GM21723 (cell line): ENCODE measurements at regions not wholly inside any gene's neighbourhood (a gene's known extent, or its start where the extent isn't known, plus 50 kb on each side); places are given as distances from the start of the nearest gene placed in this dataset.
"Not testable (repeated sequence)": the region's sequence is repeated elsewhere in the genome, so short reads cannot be mapped to it uniquely, and the experiment has no call there.

Experiments used
- ATAC-seq: cut with Tn5 transposase; IDR thresholded peaks from one replicate; pipeline ENCODE4 v1.9.1; 2021; ENCODE audit warnings: mild to moderate bottlenecking, moderate library complexity; ENCODE audit not compliant: unreplicated experiment

DNA sequence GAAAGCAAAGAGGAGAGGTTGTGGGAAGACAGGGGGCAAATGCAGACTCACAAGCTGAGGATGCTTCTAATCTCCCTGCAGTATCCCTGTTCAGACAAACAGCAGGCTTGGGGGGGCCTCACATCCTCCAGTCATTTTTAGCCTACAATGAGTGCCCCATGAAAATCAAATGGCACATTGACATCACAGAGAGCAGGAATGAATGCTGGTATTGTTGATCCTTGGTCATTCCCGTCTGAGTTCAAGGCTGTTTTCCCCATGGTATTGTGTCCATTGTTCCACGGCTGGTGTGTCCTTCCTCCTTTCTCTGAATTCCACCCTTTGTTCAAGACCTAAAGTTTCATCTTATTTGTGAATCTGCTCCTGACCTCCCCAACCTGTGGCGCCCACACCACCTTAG, 545.6 kb downstream of the AJAP1 start:
- ATAC-seq, result no peak

DNA sequence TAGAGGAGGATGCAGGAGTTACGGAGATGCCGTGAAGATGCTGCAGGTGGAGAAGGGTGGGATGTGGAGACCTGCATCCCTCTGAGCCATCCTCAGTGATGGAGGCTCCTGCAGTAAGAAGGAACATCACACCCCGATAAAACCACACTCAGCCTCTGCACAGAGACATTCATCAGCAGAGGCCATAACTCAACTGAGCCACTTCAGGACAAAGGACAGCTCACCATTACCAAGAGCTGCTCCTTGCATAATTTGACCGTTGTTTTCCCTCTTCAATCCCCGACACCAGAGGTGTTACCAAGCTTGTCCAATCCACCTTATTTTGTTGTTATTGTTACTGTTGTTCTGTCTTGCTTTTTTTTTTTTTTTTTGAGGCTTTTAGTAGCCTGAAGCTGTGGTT, 543.9 kb downstream of the AJAP1 start:
- no peak for ATAC-seq

DNA sequence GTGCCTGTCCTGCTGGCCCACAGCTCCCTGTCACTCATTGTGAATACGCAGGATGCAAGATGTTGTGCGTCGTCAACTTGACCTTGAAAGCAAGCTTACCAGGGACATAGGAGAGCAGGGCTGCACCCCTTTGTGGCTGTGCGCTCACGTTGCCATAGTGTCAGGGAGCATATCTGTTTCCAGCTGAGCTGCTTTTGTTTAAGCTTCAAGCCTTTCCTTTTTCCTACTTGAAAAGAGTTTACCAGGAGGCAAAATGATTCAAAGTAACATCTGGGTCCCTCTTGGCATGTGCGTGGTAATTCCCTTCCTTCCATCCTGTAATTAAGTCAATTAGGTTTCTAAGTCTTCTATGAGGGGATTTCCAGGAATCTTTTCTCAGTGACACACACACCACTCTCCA, 537.1 kb downstream of the AJAP1 start:
- ATAC-seq, result no peak

DNA sequence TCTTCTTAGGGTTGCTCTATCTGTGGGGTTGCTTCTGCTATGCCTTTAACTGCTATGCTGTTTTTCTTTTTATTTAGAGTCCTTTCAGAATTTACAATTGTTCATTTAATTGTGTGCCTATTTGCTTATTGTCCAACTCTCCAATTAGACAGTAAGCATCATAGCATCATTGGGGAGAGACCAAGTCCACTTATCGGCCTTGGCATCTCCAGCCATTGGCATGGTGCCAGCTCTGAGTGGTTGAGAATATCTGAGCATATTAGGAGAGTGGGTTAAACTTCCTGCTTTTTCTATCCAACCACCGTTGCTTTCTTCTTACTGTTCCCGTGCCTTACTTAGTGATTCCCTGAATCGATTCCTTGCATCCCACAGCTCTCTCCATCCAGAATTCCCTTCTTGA, 535.0 kb downstream of the AJAP1 start:
- no peak for ATAC-seq

DNA sequence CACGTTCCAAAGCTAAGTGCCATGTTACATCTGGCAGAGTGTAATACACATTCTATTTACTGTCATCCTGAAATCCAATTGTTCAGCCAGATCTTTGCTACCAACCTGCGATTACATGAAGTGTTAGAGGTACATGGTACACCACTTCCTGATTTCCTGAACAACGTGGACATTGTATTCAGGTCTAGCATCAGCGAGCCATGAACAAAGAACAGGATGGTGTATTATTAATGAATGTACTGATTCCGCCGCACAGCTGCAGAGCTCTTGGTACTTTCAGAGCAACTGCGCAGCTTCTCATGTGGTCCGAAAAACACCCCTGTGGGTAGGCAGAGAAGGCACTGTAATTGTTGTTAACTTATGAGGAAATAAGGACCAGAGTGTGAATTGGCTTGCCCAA, 511.4 kb downstream of the AJAP1 start:
- no peak for ATAC-seq

DNA sequence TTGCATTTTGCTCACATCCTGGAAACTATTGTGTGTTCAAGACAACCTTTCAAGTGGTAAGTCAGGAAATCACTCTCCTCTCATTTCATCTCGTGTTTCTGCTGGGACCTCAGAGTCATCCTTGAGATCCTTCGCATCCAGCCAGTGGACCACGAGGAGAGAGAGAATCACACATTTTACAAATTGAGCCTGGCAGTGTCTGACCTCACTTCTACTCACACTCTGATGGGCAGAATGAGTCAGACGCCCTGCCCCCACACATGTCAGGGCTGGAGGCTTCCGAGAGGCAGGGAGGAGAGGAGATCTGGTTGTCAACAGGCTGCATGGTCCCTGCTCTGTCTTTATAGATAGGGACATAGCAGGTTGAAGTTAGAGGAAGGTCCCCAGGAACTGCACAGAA, 509.7 kb downstream of the AJAP1 start:
- ATAC-seq, result no peak

DNA sequence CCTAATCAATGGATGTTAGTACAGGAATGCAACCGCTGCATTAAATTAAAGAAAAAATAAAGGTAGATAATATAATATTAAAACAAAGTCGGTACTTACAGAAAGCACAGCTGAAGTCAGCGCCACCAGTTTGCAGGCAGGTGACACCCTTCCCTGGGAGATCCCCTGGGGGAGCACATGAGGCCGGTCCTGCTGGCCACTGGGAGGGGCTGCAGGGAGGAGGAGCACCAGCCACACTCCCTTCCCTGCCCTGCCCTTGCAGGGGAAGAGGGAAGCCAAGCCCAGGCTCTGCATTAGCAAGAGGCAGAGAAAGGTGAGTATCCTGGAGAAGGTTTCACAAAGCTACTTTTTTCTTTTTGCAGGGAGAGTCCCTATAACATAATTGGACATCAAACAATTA, 507.0 kb downstream of the AJAP1 start:
- no peak for ATAC-seq

DNA sequence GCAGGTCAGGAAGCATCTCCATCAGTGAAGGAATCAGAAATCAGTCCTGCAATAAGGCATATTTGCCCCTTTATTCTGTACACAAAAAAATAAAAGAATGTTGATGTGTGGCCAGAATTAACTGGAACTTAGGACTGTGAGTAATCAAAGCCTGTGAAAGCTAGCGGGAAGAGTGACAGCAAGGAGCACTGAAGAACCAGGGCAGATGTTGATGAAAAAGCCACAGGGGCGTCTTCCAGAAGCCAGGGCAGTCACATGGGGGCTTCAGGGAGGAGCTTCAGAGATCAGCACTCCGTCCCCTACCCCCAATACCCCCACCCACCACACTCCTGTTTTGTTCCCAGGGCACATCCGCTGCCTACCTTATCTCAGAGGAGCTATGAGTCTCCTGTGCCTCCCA, 502.8 kb downstream of the AJAP1 start:
- no peak for ATAC-seq

DNA sequence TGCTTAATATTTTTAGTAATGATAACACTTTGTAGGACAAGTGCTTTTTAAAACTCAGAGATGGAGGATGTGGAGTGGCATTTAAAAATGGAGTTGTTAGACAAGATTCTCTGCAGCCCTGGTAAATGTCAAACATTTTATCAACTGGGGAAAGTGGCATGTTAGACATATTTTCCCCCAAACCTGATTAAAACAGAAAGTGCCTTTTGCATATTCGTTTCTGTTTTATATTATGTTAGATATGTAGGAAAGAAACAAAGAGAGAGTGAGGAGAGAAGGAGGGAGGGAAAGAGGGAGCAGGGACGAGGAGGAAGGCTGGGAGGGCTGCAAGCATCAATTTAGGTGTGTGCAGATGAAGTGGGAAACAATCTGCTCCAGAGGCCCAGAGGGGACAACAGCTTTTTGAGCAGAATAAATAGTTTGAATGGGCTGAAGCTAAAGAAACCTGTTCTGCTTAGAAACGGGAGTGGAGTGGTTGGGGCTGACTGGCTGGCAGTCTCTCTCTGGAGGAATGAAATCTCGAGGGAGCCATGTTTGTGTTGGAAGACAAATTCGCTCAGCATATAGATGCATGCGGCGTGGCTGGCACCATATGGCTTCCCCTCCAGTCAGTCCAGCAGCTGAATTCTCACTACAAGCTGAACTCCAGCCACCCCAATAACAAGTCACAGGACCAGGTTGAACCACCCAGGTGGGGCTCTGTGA, 502.2 kb downstream of the AJAP1 start:
- ATAC-seq, result no peak

DNA sequence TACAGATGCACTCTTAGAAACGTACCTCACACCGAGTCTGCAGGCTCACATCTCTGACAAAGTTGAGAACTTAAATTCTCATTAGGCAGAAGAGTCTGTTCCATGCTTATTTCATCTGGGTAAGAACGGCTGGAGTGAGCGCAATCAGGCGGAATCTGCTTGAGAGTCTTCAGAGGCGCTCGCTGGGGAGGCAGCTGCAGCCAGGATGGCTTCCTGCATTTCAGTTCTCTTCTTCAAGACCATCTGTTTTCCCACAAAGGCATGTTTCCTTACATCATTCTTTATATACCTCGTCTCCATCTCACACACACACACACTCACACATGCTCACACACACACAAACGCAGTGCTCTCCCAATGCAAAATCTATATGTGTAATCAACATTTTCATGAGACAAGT, 497.1 kb downstream of the AJAP1 start:
- ATAC-seq, result no peak

DNA sequence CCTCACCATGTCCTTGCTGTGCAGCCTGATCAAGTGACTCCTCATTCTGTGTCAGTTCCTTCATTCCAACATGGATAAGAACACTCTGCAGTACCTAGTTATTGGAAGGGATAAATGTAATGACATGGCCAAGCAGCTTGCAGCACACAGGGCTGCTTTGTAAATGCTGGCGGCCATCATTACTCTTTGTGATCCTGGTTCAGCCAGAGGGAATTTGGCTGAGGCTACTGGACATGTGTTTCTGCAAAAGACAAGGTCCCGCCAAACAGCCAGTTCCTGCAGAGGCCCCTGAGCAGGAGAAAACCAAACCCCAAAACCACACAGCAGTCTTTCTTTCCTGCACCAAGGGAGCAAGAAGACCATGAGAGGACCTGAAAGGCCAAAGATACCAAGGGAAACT, 495.8 kb downstream of the AJAP1 start:
- no peak for ATAC-seq

DNA sequence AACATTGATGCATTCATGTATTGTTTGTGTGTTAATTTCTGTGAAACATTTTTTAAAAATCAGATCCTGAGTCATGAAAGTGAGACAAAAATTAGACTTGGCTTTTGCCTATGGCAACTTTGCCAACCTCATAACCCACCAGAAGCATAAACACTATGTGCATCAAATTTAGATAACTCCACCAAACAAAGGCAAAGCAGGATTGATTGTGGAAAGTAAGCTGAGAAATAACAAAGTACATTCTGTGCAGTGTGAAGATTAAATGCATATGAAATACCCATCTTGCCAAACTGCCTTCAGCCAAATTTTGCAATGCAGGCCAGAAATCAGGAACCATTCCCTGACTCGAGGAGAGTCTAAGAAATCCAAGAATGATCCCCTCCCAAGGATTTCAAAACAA, 493.4 kb downstream of the AJAP1 start:
- ATAC-seq, result no peak

DNA sequence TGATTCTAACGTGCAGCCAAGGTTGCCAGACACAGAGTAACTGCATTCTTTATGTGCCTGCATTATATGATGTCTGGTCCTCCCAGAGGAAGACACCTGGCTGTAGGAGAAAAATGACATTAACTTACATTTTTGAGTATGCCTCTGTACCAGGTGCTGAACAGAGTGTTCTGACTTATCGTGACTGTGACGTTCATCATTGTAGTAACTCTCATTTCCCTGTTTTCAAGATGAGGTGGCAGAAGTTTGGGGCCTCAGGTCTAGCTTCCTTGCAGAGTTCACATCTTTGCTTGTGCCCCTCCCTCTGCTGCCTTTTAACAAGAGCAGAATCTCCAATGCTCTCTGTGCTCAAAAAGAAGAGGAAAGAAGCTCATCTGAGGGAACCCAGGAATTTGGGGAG, 488.0 kb downstream of the AJAP1 start:
- ATAC-seq, result no peak

DNA sequence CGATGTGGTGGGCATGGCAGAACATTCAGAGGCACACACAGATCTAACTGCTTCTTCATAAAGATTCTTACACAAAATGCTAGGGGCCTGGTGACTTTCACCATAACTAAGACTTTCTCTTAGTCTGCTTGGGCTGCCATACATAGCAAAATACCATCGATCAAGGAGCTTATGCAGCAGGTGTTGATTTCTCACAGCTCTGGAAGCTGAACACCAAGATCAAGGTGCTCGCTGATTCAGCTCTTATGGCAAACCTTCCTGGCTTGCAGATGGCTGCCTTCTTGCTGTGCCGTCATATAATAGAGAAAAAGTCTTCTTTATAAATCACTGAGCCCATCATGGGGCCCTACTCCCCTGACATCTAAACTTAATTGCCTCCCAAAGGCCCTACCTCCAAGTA, 487.3 kb downstream of the AJAP1 start:
- no peak for ATAC-seq

DNA sequence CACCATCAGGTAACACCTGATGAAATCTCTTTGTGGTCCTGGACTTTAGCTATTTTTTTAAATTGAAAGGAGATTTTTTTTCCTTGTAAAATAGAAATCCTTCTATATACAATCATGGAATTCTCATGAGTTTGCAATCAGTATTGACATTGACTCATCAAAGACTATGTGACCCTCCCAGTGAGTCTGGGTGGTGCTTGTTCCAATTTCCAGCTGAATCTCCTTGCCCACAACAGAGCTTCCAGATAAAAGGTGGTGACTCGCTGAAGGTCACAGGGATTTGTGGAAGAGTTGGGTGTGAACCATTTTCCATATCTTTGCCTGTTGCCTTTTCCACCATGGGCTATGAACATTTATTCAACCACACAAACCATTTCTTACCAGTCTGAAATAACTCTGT, 486.6 kb downstream of the AJAP1 start:
- no peak for ATAC-seq

DNA sequence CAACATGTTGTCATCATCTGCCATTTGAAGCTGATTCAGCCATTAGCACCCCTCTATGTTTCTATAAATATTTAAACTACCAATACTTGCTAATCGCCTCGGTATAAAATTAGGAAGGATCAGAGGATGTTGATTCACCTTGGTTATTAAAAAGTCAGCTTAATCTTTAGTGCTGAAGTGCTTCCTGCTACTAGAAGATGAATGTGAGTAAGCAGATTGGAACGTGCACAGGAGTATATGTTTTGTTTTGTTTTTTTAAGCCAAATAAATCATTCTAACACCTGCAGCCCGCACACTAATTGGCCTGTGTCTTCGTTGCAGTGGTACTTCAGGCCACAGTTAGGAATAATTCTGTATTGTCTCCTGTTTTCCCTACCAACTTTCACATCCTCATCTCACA, 485.7 kb downstream of the AJAP1 start:
- no peak for ATAC-seq

DNA sequence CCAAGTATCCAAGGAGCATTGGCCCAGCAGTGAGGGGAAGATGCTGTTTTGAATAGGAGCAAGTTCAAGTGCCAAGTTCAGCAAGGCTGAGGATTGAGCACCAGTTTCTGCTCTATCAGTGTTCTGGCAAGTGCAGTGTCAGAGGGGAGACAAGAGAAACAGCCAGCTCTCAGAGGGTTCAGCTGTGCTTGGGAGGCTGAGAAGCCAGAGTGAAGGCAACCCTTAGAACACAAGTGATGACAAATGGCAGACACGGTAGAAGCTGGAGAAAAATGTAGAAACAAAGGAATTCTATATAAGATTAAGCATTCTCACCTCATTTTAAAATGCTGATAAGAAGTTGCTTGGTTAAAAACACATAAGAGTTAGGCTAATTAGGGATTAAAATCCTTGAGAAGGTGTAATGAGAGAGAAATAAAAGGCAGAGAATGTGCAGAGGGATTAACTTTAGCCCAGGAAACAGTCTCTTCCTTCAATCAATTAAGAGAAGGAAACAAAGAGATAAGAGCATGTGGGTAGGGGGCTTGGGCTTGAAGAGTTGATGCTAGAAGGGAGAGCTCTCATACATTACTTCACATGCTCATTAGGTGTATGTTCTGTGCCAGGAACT, 475.4 kb downstream of the AJAP1 start:
- no peak for ATAC-seq

DNA sequence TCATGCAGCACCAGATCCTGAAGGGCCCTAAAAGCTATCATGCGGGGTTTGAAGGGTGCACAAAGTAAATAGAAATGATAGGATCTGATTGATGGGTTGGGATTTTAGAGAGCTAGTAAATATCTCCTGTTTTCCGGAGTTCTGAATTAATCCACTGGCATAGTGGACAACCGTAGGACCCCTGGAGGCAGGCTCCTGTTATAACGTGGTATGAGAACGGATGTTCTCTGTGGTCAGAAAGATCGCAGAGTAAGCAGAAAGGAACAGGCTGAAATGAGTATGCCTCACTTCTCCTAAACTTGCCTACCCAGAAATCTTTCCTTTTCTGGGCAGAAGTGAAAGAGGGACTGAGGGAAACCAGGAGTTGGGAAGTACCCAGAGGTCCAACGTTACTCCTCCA, 470.8 kb downstream of the AJAP1 start:
- ATAC-seq, result no peak

DNA sequence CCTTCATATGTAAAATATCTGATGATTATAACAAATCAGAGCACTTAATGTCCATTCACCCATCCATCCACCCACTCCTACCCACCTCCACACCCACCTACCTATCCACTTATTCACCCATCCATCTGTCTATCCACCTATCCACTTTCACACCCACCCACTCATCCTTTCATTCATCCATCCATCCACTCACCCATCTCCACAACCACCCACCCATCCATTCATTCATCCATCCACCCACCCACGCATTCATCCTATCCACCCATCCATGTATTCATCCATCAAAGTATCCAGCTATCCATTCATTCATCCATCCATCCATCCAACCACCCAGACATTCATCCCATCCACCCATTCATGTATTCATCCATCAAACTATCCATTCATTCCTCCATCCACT, 466.1 kb downstream of the AJAP1 start:
- ATAC-seq, result no peak

DNA sequence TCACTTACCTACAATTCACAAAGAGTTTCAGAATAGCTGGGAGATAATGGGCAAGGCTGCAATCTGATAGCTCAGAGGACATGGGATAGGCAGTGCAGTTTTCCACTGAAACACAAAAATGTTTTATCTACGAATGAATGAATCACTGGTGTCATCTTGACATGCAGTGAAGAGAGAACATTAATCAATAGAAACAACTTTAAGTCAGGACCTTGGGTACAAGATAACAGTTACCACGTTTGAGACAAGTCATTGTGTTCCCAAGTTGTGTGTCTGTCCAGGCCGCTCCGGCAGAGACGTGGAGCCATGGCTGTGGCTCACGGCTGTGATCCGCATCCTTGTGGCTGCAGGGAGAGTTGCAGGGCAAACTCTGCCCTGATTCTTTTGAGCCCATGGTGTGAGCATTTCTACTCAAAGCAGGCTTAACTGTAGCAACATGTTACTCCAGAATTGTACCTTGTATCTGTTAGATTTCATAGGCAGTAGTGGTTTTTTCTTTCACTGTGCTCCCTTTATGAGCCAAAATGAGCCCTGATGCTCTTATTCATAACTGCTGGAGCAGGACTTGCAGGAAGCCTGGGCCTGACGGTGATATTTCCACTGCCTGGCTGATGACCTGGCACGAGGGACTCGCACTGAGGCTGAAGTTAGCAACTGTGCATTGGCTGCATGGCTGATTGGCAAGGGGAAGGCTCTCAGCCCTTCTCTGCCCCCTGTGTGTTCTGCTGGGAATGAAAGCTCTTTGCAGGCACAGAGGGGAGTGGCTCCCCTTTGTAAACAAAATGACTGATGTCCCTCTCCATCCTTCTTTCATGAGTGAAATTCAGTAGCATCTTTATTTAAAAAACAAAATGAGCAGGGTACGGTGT, 465.2 kb downstream of the AJAP1 start:
- no peak for ATAC-seq

DNA sequence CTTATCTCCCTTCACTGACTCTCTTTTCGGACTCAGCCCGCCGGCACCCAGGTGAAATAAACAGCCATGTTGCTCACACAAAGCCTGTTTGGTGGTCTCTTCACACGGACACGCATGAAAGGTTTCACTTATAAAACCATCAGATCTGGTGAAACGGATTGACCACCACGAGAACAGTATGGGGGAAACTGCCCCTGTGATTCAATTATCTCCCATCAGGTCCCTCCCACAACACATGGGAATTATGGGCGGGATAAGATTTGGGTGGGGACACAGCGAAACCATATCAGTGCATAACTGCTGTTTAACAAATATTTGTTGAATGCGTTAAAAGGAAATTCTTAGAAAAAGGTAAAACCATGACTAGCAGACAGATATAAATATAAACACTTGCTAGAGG, 464.4 kb downstream of the AJAP1 start:
- ATAC-seq, result not testable (repeated sequence)

DNA sequence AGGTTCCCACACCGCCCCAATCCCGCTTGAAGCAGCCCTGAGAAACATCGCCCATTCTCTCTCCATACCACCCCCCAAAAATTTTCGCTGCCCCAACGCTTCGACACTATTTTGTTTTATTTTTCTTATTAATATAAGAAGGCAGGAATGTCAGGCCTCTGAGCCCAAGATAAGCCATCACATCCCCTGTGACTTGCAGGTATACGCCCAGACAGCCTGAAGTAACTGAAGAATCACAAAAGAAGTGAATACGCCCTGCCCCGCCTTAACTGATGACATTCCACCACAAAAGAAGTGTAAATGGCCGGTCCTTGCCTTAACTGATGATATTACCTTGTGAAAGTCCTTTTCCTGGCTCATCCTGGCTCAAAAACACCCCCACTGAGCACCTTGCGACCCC, 463.9 kb downstream of the AJAP1 start:
- ATAC-seq, result not testable (repeated sequence)
